ENCODE measurements at regions not wholly inside any gene's neighbourhood (a gene's known extent, or its start where the extent isn't known, plus 50 kb on each side); places are given as distances from the start of the nearest gene placed in this dataset.
A peak's percentile ranks its signal among the peaks of the same experiment; 100 is the strongest.
"Not testable (repeated sequence)": the region's sequence is repeated elsewhere in the genome, so short reads cannot be mapped to it uniquely, and the experiment has no call there.

DNA sequence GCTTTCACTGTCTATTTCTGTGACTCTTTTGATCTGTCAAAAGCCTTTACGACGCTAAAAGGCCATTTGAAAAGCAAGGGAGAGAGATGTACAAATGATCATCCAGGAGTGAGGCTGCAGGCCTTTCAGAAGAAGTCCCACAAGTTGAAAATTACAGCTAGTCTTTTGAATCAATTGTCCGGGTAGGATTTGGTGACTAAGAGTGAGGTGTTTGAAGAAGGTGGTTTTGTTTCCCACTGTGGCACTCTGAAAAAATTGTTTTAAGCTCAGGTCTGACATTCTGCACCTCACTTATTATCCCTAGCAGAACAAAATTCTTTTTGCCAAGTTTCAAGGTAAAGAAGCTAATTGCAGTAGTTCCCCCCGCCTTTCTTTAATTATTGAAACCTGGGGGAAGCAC lies 50.8 kb upstream of the TMEM108 start:
- FAIRE-seq (no peak), DNase-seq (ENCODE audit: insufficient read length, low spot score) (no peak)
- no peak for TF ChIP-seq CTCF (IDR thresholded peaks at IDR 0.05; ENCODE audit: insufficient read depth, missing control alignments)

DNA sequence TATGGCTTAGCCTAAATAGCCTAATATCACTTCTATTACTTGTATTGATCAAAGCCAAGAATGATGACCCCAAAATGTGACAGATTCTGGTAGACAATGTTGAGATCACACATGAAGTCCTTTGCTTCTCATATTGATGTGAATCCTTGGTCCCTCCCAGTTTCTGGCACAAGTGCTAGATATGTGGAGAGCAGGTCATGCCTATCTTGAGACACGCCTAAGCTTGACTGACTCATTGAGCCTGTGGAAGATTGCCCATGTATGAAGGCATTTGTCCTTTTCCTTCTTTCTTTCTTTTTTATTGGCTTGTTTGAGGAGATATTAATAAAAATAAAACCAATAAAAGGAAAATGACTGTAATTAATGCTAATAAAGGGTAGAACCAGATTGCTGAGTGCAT lies 54.0 kb upstream of the TMEM108 start:
- DNase-seq (ENCODE audit: insufficient read length, low spot score) (no peak), FAIRE-seq (no peak)
- TF ChIP-seq CTCF (IDR thresholded peaks at IDR 0.05; ENCODE audit: insufficient read depth, missing control alignments) = no peak

- no peak for TF ChIP-seq CTCF (IDR thresholded peaks at IDR 0.05; ENCODE audit: insufficient read depth, missing control alignments)
- no peak for DNase-seq (ENCODE audit: insufficient read length, low spot score)
- no peak for FAIRE-seq
These were observed 54.9 kb upstream of the TMEM108 start for GRCh38 chr3:132983143-132983770.

GRCh38 chr3:132981719-132982118 lies 56.5 kb upstream of the TMEM108 start:
- no peak for FAIRE-seq
- peak; percentile 23 for TF ChIP-seq CTCF (IDR thresholded peaks at IDR 0.05; ENCODE audit: insufficient read depth, missing control alignments)

DNA sequence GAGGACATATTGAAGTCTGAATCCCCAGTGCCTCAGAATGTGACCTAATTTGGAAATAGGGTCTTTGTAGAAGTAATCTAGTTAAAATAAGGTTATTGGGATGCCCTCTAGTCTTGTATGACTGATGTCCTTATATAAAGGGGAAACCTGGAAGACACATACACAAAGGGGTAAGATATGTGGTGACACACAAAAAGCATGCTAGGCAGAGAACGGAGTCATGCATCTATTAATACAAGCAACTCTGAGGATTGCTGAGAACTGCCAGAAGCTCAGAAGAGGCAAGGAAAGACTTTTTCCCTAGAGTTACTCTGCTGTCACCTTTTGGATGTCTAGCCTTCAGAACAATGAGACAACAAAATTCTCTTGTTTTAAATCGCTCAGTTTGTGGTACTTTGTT lies 58.1 kb upstream of the TMEM108 start:
- FAIRE-seq (no peak), DNase-seq (ENCODE audit: insufficient read length, low spot score) (no peak)
- TF ChIP-seq CTCF (IDR thresholded peaks at IDR 0.05; ENCODE audit: insufficient read depth, missing control alignments) = no peak

More at GRCh38 chr3:132981719-132982118, 56.5 kb upstream of the TMEM108 start:
- no peak for DNase-seq (ENCODE audit: insufficient read length, low spot score)

DNA sequence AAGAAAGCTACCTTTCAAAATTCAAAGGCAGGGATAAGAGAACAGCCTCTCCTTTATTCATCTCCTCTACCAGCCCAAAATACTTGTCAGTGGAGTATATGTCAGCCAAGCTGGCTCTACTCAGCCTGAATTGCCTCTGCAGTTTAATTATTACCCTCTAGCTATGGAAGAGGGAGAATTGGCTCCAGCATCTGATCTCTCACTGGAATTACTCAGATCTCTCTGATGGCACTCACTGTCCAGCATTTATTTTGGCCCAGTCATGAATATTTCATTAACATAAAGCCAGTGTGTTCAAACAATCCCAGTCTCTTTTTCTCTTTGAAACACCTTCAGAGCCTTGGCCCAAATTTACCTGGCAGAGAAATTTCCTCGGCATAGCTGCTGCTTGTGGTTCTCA lies 58.6 kb upstream of the TMEM108 start:
- no peak for TF ChIP-seq CTCF (IDR thresholded peaks at IDR 0.05; ENCODE audit: insufficient read depth, missing control alignments)
- FAIRE-seq (no peak), DNase-seq (ENCODE audit: insufficient read length, low spot score) (no peak)

DNA sequence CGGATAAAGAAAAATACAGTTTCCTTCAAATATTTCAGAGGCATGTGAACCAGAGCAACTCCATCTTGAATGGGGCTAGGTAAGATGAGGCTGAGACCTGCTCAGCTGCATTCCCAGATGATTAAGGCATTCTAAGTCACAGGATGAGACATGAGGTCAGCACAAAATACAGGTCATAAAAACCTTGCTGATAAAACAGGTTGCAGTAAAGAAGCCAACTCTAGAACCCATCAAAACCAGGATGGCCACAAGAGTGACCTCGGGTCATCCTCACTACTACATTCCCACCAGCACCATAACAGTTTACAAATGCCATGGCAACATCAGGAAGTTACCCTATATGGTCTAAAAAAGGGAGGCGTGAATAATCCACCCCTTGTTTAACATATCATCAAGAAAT lies 59.2 kb upstream of the TMEM108 start:
- not testable (repeated sequence) for FAIRE-seq; DNase-seq (ENCODE audit: insufficient read length, low spot score)

DNA sequence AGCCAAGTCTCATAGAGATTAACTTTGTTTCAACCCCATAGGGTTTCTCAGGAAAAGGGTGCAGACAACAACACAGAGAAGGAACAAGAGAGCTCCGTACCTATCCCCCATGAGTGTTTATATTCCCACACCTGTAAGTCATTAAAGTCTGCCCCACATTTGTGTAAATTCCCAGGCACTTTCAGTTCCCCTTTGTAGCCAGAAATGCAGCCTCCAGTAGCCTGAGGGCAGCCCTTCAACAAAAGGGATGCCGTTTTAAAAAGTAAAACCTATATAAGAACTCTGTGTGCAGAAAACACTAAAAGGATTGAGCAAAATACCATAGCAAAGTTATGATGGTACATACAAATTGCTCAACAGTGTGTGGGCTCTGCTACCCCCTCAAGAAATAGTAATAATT lies 59.7 kb upstream of the TMEM108 start:
- TF ChIP-seq CTCF (IDR thresholded peaks at IDR 0.05; ENCODE audit: insufficient read depth, missing control alignments) = no peak
- DNase-seq (ENCODE audit: insufficient read length, low spot score) (no peak), FAIRE-seq (no peak)
